Sigmoid colon (tissue), 3 donors: ENCODE measurements at regions not wholly inside any gene's neighbourhood (a gene's known extent, or its start where the extent isn't known, plus 50 kb on each side); places are given as distances from the start of the nearest gene placed in this dataset.

ENCODE experiments used
- POLR2A ChIP-seq, 2 donors: fragments of 450-650 bp; IDR thresholded peaks; one replicate each; pipeline ENCODE4 v1.6.1; 2016; ENCODE audit warnings: antibody characterized with exemption in 2 of 2, mild to moderate bottlenecking in 2 of 2, moderate library complexity in 2 of 2
- TF ChIP-seq, protein P1 (sequence below), 4 experiments: fragments of 450-650 bp in 3 of 4; fragments of 200-600 bp in 1 of 4; IDR thresholded peaks; one replicate each; pipeline ENCODE4 v1.5.1; 2016 to 2019; ENCODE audit warnings: antibody characterized with exemption in 4 of 4, mild to moderate bottlenecking in 3 of 4, moderate library complexity in 2 of 4

- no peak for TF ChIP-seq POLR2A (IDR thresholded peaks at IDR 0.05)
- TF ChIP-seq, protein P1, sequence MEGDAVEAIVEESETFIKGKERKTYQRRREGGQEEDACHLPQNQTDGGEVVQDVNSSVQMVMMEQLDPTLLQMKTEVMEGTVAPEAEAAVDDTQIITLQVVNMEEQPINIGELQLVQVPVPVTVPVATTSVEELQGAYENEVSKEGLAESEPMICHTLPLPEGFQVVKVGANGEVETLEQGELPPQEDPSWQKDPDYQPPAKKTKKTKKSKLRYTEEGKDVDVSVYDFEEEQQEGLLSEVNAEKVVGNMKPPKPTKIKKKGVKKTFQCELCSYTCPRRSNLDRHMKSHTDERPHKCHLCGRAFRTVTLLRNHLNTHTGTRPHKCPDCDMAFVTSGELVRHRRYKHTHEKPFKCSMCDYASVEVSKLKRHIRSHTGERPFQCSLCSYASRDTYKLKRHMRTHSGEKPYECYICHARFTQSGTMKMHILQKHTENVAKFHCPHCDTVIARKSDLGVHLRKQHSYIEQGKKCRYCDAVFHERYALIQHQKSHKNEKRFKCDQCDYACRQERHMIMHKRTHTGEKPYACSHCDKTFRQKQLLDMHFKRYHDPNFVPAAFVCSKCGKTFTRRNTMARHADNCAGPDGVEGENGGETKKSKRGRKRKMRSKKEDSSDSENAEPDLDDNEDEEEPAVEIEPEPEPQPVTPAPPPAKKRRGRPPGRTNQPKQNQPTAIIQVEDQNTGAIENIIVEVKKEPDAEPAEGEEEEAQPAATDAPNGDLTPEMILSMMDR (IDR thresholded peaks at IDR 0.05), result no peak
These were observed 66.8 kb downstream of the FZD4 start for GRCh38 chr11:86888164-86889000.
